Psoas muscle (tissue), 7 donors: ENCODE measurements at regions not wholly inside any gene's neighbourhood (a gene's known extent, or its start where the extent isn't known, plus 50 kb on each side); places are given as distances from the start of the nearest gene placed in this dataset.

ENCODE experiments used
- ATAC-seq, 4 donors: fragments of 200-7000 bp; cut with Tn5 transposase; one replicate each; pipeline ENCODE4 v1.9.1; 2020; ENCODE audit warnings: moderate library complexity in 3 of 4, mild to moderate bottlenecking in 2 of 4
- DNase-seq, 2 donors: peaks; one replicate each; pipeline ENCODE4 v3.0.0-alpha.2; 2020
- H3K27ac ChIP-seq: fragments of 200-600 bp; one replicate; pipeline ENCODE4 v1.8.0; 2022
- H3K27me3 ChIP-seq, 3 donors: fragments of 200-600 bp in 1 of 3; one replicate each; pipeline versions ENCODE4 v1.6.1 to v1.8.0; 2013 to 2022; ENCODE audit warnings: low read length in 2 of 3, mild to moderate bottlenecking in 2 of 3, moderate library complexity in 1 of 3; ENCODE audit not compliant: insufficient read depth in 3 of 3
- H3K36me3 ChIP-seq, 2 donors: fragments of 200-600 bp in 1 of 2; one replicate each; pipeline versions ENCODE4 v1.6.1 to v1.8.0; 2013 to 2022; ENCODE audit warnings: low read depth in 1 of 2, mild to moderate bottlenecking in 1 of 2, moderate library complexity in 1 of 2; ENCODE audit not compliant: insufficient read depth in 1 of 2
- H3K4me1 ChIP-seq: fragments of 200-600 bp; one replicate; pipeline ENCODE4 v1.8.0; 2022
- H3K4me3 ChIP-seq: fragments of 200-600 bp; one replicate; pipeline ENCODE4 v1.8.0; 2022; ENCODE audit warnings: mild to moderate bottlenecking
- H3K9me3 ChIP-seq: fragments of 200-600 bp; one replicate; pipeline ENCODE4 v1.8.0; 2022
- WGBS, 3 donors: extraction: QIAGEN DNeasy Blood & Tissue Kit; methylation state at CpG; one replicate each; pipeline versions ENCODE4 v1.1.6 to v1.1.7; 2013; 5-methylcytosine and 5-hydroxymethylcytosine counted together
- intact Hi-C, 2 donors: fragments of 100-400 bp; cut with DNase I; formaldehyde crosslinking; loops; one replicate each; pipeline versions ENCODE4 v1.11.0 to v1.14.2; 2022
- TF ChIP-seq, protein P1 (sequence below): fragments of 200-600 bp; IDR thresholded peaks from one replicate; pipeline ENCODE4 v1.8.0; 2022; ENCODE audit warnings: antibody characterized with exemption
- donor health status: healthy with polysubstance abuse.
- donor health status: DM: no; HTN: no; CAD: no; lungs with moderate emphysema.
- donor health status: Bipolar disorder and iron deficiency.
- donor health status: healthy.
- donor health status: DM: yes; HTN: yes; CAD: no.
- donor health status: DM: no; HTN: no; CAD: no.
- donor health status: DM: yes; HTN: yes; CAD: no.

GRCh38 chr11:26842478-26843282, 120.8 kb upstream of the SLC5A12 start:
- no peaks in the 10 kb centered on the region for H3K36me3 ChIP-seq
- no peak overlapping the region for H3K4me3 ChIP-seq
- TF ChIP-seq, protein P1, sequence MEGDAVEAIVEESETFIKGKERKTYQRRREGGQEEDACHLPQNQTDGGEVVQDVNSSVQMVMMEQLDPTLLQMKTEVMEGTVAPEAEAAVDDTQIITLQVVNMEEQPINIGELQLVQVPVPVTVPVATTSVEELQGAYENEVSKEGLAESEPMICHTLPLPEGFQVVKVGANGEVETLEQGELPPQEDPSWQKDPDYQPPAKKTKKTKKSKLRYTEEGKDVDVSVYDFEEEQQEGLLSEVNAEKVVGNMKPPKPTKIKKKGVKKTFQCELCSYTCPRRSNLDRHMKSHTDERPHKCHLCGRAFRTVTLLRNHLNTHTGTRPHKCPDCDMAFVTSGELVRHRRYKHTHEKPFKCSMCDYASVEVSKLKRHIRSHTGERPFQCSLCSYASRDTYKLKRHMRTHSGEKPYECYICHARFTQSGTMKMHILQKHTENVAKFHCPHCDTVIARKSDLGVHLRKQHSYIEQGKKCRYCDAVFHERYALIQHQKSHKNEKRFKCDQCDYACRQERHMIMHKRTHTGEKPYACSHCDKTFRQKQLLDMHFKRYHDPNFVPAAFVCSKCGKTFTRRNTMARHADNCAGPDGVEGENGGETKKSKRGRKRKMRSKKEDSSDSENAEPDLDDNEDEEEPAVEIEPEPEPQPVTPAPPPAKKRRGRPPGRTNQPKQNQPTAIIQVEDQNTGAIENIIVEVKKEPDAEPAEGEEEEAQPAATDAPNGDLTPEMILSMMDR: no peak
- peaks cover 6% of the 10 kb centered on the region for H3K4me1 ChIP-seq
- 66 to 68% (median 67%) methylated on average over 3 of the region's 3 CpGs for WGBS, 3 donors
- H3K27me3 ChIP-seq: no peaks in the 10 kb centered on the region
- DNase-seq (no peak), ATAC-seq (peak in 1 of 4 donors; percentile 40)
- no peaks in the 10 kb centered on the region for H3K9me3 ChIP-seq
- no peak overlapping the region for H3K27ac ChIP-seq
- intact Hi-C loops: no loop called here

DNA sequence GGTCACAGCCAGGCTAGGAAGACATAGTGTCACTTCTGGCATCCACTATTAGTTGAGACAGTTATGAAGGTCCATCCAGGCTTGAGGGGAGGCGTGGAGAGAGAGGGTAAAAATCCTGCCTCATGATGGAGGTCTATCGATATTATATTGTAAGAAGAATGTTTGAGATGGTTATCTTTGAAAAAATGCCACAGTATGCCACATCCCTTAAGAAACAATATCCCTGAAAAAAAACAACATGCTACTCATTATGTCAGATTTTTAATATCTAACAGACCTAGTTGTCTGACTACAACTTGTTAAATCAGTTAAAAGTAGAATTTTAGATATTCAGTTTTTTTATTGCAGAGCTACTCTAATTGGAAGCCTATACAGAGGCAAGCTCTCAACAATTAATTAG, 121.7 kb upstream of the SLC5A12 start:
- DNase-seq (no peak), ATAC-seq (no peak)
- H3K4me1 ChIP-seq: peaks cover 6% of the 10 kb centered on the region
- 88 to 91% (median 90%) methylated on average over 2 of the region's 2 CpGs for WGBS, 3 donors
- H3K27me3 ChIP-seq: no peaks in the 10 kb centered on the region
- TF ChIP-seq, protein P1: no peak
- no peak overlapping the region for H3K27ac ChIP-seq
- no peaks in the 10 kb centered on the region for H3K36me3 ChIP-seq
- intact Hi-C loops: no loop called here
- H3K4me3 ChIP-seq: no peak overlapping the region
- no peaks in the 10 kb centered on the region for H3K9me3 ChIP-seq

- peaks cover 6% of the 10 kb centered on the region for H3K4me1 ChIP-seq
- 87 to 89% (median 87%) methylated on average over 2 of the region's 2 CpGs for WGBS, 3 donors
- intact Hi-C loops: no loop called here
- DNase-seq (no peak), ATAC-seq (peak in 1 of 4 donors; percentile 61)
- H3K36me3 ChIP-seq: no peaks in the 10 kb centered on the region
- TF ChIP-seq, protein P1: no peak
- H3K9me3 ChIP-seq: no peaks in the 10 kb centered on the region
- no peak overlapping the region for H3K4me3 ChIP-seq
- H3K27me3 ChIP-seq: no peaks in the 10 kb centered on the region
- no peak overlapping the region for H3K27ac ChIP-seq
Observed at GRCh38 chr11:26844963-26845362, 123.1 kb upstream of the SLC5A12 start.

DNA sequence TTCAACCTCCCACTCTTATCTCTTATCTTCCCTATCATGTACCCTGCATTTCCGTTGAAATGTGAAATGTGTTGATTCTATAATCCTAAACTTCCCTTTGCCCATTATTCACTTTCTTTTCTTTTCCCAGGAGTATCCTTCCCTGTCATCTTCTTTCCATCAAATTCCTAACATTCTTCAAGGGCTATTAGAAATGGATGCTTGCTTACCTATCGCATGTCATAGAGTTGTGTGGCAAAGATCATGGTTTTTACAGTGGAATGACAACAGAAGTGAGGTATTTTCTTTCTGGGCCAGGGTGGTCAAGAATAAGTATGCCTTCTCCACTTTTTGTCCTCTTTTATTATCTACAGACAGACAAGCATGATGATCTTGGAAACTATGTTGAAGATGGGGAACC, 124.4 kb upstream of the SLC5A12 start:
- 60 to 70% (median 66%) methylated on average over 2 of the region's 2 CpGs for WGBS, 3 donors
- intact Hi-C loops: no loop called here
- TF ChIP-seq, protein P1: no peak
- DNase-seq (no peak), ATAC-seq (no peak)
- H3K36me3 ChIP-seq: no peaks in the 10 kb centered on the region
- H3K4me3 ChIP-seq: no peak overlapping the region
- no peaks in the 10 kb centered on the region for H3K9me3 ChIP-seq
- H3K4me1 ChIP-seq: no peaks in the 10 kb centered on the region
- no peak overlapping the region for H3K27ac ChIP-seq
- H3K27me3 ChIP-seq: no peaks in the 10 kb centered on the region

DNA sequence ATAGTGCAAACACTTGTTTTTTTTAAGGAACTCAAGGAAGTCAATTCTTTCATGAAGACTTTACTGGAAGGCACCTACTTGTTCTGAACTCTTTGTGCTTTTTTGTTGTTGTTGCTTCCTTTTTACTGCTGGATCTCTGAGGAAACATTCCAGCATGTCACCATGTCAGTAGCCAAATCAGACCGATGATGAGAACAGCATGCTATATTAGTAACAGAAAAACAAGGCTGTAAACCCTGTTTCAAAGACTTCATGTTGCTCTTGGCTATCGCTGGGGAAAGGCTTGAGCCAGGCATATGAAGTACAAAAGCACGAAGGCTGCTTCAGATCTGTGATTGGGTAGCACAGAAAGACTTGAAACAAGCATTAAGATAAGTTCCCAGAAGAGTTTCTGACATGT, 125.6 kb upstream of the SLC5A12 start:
- no peaks in the 10 kb centered on the region for H3K9me3 ChIP-seq
- no peaks in the 10 kb centered on the region for H3K36me3 ChIP-seq
- ATAC-seq (peak in 3 of 4 donors; percentile 39 to 82 (median 49)), DNase-seq (peak in 1 of 2 donors; percentile 19)
- H3K27me3 ChIP-seq: no peaks in the 10 kb centered on the region
- 23 to 43% (median 36%) methylated on average over 3 of the region's 3 CpGs for WGBS, 3 donors
- no peak overlapping the region for H3K4me3 ChIP-seq
- peak overlapping the region; percentile 1 for H3K27ac ChIP-seq
- TF ChIP-seq, protein P1: no peak
- H3K4me1 ChIP-seq: no peaks in the 10 kb centered on the region
- intact Hi-C loops: no loop called here
